Activated CD4-positive, alpha-beta T cell treated with anti-CD3 and anti-CD28 coated beads for 36 hours (primary cell): ENCODE measurements at regions not wholly inside any gene's neighbourhood (a gene's known extent, or its start where the extent isn't known, plus 50 kb on each side); places are given as distances from the start of the nearest gene placed in this dataset.
"Not testable (repeated sequence)": the region's sequence is repeated elsewhere in the genome, so short reads cannot be mapped to it uniquely, and the experiment has no call there.

Source experiments
- ATAC-seq: fragments of 200-7000 bp; cut with Tn5 transposase; one replicate; pipeline ENCODE4 v1.10.0; 2021; ENCODE audit warnings: mild to moderate bottlenecking, moderate library complexity
- CTCF ChIA-PET: fragments of 350-600 bp; sonication (Branson Sonifier 250); formaldehyde crosslinking; loops from one replicate; lab custom pipeline; 2021; ENCODE audit warnings: antibody characterized with exemption; lab: Charles Lee
- POLR2A ChIA-PET: fragments of 350-600 bp; sonication (Branson Sonifier 250); formaldehyde crosslinking; loops from one replicate; lab custom pipeline; 2021; ENCODE audit warnings: antibody characterized with exemption, inconsistent platforms; lab: Charles Lee
- DNase-seq: peaks from one replicate; pipeline ENCODE4 v3.0.0-alpha.2; 2020
- H3K27ac Mint-ChIP-seq: one replicate; pipeline ENCODE4 v1.8.0; 2021; ENCODE audit warnings: mixed read lengths
- H3K27me3 Mint-ChIP-seq: one replicate; pipeline ENCODE4 v1.8.0; 2021; ENCODE audit warnings: mixed read lengths
- H3K36me3 Mint-ChIP-seq: one replicate; pipeline ENCODE4 v1.8.0; 2021; ENCODE audit warnings: low read depth, mixed read lengths
- H3K4me1 Mint-ChIP-seq: one replicate; pipeline ENCODE4 v1.8.0; 2021; ENCODE audit warnings: mixed read lengths
- H3K4me3 Mint-ChIP-seq: one replicate; pipeline ENCODE4 v1.8.0; 2021; ENCODE audit warnings: mild to moderate bottlenecking, moderate library complexity, mixed read lengths
- H3K9me3 Mint-ChIP-seq: one replicate; pipeline ENCODE4 v1.8.0; 2021; ENCODE audit warnings: low read depth, mixed read lengths
- intact Hi-C, 2 experiments: fragments of 100-400 bp; cut with DNase I in 1 of 2; cut with micrococcal nuclease in 1 of 2; formaldehyde crosslinking; loops; one replicate each; pipeline versions ENCODE4 v1.14.2 to v1.15.1; 2022 to 2024; cut with DNase I, micrococcal nuclease

GRCh38 chr7:9017286-9017685, 583.9 kb downstream of the NXPH1 start:
- POLR2A ChIA-PET = no interaction called here
- Mint-ChIP-seq H3K27ac (no peak overlapping the region), H3K4me1 (no peaks in the 10 kb centered on the region), H3K4me3 (no peak overlapping the region), H3K36me3 (no peaks in the 10 kb centered on the region), H3K27me3 (no peaks in the 10 kb centered on the region), H3K9me3 (peaks cover 5% of the 10 kb centered on the region)
- no peak for ATAC-seq
- intact Hi-C loops = no loop called here
- no peak for DNase-seq
- CTCF ChIA-PET = interaction anchor here (0.5 kb wide), 1 partner anchor 21 kb away, joined by 3 read pairs; no protein-coding TSS in a partner anchor

GRCh38 chr7:9022456-9022855, 589.0 kb downstream of the NXPH1 start:
- H3K36me3 Mint-ChIP-seq = no peaks in the 10 kb centered on the region
- no peaks in the 10 kb centered on the region for H3K4me1 Mint-ChIP-seq
- ChIA-PET POLR2A (no interaction called here), CTCF (interaction anchor here (0.7 kb wide), 1 partner anchor 263 kb away, joined by 4 read pairs; no protein-coding TSS in a partner anchor)
- peaks cover 8% of the 10 kb centered on the region for H3K9me3 Mint-ChIP-seq
- H3K27me3 Mint-ChIP-seq = no peaks in the 10 kb centered on the region
- no peak overlapping the region for H3K4me3 Mint-ChIP-seq
- ATAC-seq (no peak), DNase-seq (no peak)
- no peak overlapping the region for H3K27ac Mint-ChIP-seq
- intact Hi-C loops = no loop called here

- Mint-ChIP-seq H3K27me3 (no peaks in the 10 kb centered on the region), H3K9me3 (peaks cover 16% of the 10 kb centered on the region), H3K4me1 (no peaks in the 10 kb centered on the region), H3K36me3 (no peaks in the 10 kb centered on the region), H3K27ac (no peak overlapping the region), H3K4me3 (no peak overlapping the region)
- CTCF ChIA-PET = no interaction called here
- intact Hi-C loops = no loop called here
- no peak for DNase-seq
- no peak for ATAC-seq
- POLR2A ChIA-PET = no interaction called here
These were observed 590.4 kb downstream of the NXPH1 start for GRCh38 chr7:9023675-9024294.

GRCh38 chr7:9026121-9026520, 592.7 kb downstream of the NXPH1 start:
- ChIA-PET CTCF (no interaction called here), POLR2A (no interaction called here)
- Mint-ChIP-seq H3K36me3 (no peaks in the 10 kb centered on the region), H3K9me3 (peaks cover 13% of the 10 kb centered on the region), H3K4me1 (no peaks in the 10 kb centered on the region), H3K27me3 (no peaks in the 10 kb centered on the region), H3K4me3 (no peak overlapping the region), H3K27ac (no peak overlapping the region)
- DNase-seq (no peak), ATAC-seq (no peak)
- intact Hi-C loops = no loop called here

GRCh38 chr7:9028012-9028411, 594.6 kb downstream of the NXPH1 start:
- no peak for DNase-seq
- intact Hi-C loops = no loop called here
- POLR2A ChIA-PET = no interaction called here

GRCh38 chr7:9029681-9030530, 596.5 kb downstream of the NXPH1 start:
- no peaks in the 10 kb centered on the region for H3K4me1 Mint-ChIP-seq
- ChIA-PET POLR2A (no interaction called here), CTCF (no interaction called here)
- DNase-seq = no peak
- H3K4me3 Mint-ChIP-seq = no peak overlapping the region
- H3K27me3 Mint-ChIP-seq = no peaks in the 10 kb centered on the region
- no peak overlapping the region for H3K27ac Mint-ChIP-seq
- no peak for ATAC-seq
- intact Hi-C loops = no loop called here
- peaks cover 12% of the 10 kb centered on the region for H3K9me3 Mint-ChIP-seq
- H3K36me3 Mint-ChIP-seq = no peaks in the 10 kb centered on the region

More at GRCh38 chr7:9028012-9028411, 594.6 kb downstream of the NXPH1 start:
- no peaks in the 10 kb centered on the region for H3K27me3 Mint-ChIP-seq
- H3K36me3 Mint-ChIP-seq = no peaks in the 10 kb centered on the region
- CTCF ChIA-PET = no interaction called here
- H3K4me3 Mint-ChIP-seq = no peak overlapping the region
- H3K4me1 Mint-ChIP-seq = no peaks in the 10 kb centered on the region
- peaks cover 12% of the 10 kb centered on the region for H3K9me3 Mint-ChIP-seq
- no peak for ATAC-seq
- no peak overlapping the region for H3K27ac Mint-ChIP-seq

GRCh38 chr7:9030976-9031375, 597.6 kb downstream of the NXPH1 start:
- H3K27me3 Mint-ChIP-seq = no peaks in the 10 kb centered on the region
- H3K9me3 Mint-ChIP-seq = peaks cover 9% of the 10 kb centered on the region
- ChIA-PET CTCF (no interaction called here), POLR2A (no interaction called here)
- DNase-seq (no peak), ATAC-seq (no peak)
- no peak overlapping the region for H3K27ac Mint-ChIP-seq
- H3K4me3 Mint-ChIP-seq = no peak overlapping the region
- H3K36me3 Mint-ChIP-seq = no peaks in the 10 kb centered on the region
- intact Hi-C loops = no loop called here
- no peaks in the 10 kb centered on the region for H3K4me1 Mint-ChIP-seq

GRCh38 chr7:9031386-9031785, 598.0 kb downstream of the NXPH1 start:
- intact Hi-C loops = no loop called here
- Mint-ChIP-seq H3K36me3 (no peaks in the 10 kb centered on the region), H3K27ac (no peak overlapping the region), H3K27me3 (no peaks in the 10 kb centered on the region), H3K4me1 (no peaks in the 10 kb centered on the region), H3K9me3 (peaks cover 9% of the 10 kb centered on the region), H3K4me3 (no peak overlapping the region)
- ChIA-PET CTCF (no interaction called here), POLR2A (no interaction called here)
- ATAC-seq = no peak
- no peak for DNase-seq

- POLR2A ChIA-PET = no interaction called here
- intact Hi-C loops = no loop called here
- Mint-ChIP-seq H3K27me3 (no peaks in the 10 kb centered on the region), H3K9me3 (no peaks in the 10 kb centered on the region), H3K4me1 (no peaks in the 10 kb centered on the region), H3K27ac (no peak overlapping the region), H3K4me3 (no peak overlapping the region), H3K36me3 (no peaks in the 10 kb centered on the region)
- ATAC-seq = no peak
- DNase-seq = no peak
- CTCF ChIA-PET = no interaction called here
These were observed 602.7 kb downstream of the NXPH1 start for GRCh38 chr7:9036080-9036479.

GRCh38 chr7:9071160-9071762, 637.9 kb downstream of the NXPH1 start:
- intact Hi-C loops = no loop called here
- H3K27me3 Mint-ChIP-seq = no peaks in the 10 kb centered on the region
- H3K36me3 Mint-ChIP-seq = no peaks in the 10 kb centered on the region
- peaks cover 13% of the 10 kb centered on the region for H3K9me3 Mint-ChIP-seq
- DNase-seq = no peak
- no peak for ATAC-seq
- no peak overlapping the region for H3K4me3 Mint-ChIP-seq
- H3K4me1 Mint-ChIP-seq = no peaks in the 10 kb centered on the region
- H3K27ac Mint-ChIP-seq = no peak overlapping the region
- POLR2A ChIA-PET = no interaction called here
- CTCF ChIA-PET = no interaction called here

GRCh38 chr7:9075774-9076173, 642.4 kb downstream of the NXPH1 start:
- H3K27me3 Mint-ChIP-seq, H3K4me1 Mint-ChIP-seq, POLR2A ChIA-PET, H3K36me3 Mint-ChIP-seq, ATAC-seq, H3K4me3 Mint-ChIP-seq, intact Hi-C loops, DNase-seq, H3K9me3 Mint-ChIP-seq, H3K27ac Mint-ChIP-seq: not testable (repeated sequence)
- CTCF ChIA-PET = interaction anchor here (1.2 kb wide), 1 partner anchor 16 kb away, joined by 3 read pairs; no protein-coding TSS in a partner anchor

GRCh38 chr7:9082203-9082602, 648.8 kb downstream of the NXPH1 start:
- Mint-ChIP-seq H3K9me3 (peaks cover 5% of the 10 kb centered on the region), H3K27ac (no peak overlapping the region), H3K27me3 (no peaks in the 10 kb centered on the region), H3K4me1 (no peaks in the 10 kb centered on the region), H3K4me3 (no peak overlapping the region), H3K36me3 (no peaks in the 10 kb centered on the region)
- DNase-seq (no peak), ATAC-seq (no peak)
- POLR2A ChIA-PET = no interaction called here
- intact Hi-C loops = no loop called here
- CTCF ChIA-PET = no interaction called here
